ENCODE measurements at regions not wholly inside any gene's neighbourhood (a gene's known extent, or its start where the extent isn't known, plus 50 kb on each side); places are given as distances from the start of the nearest gene placed in this dataset.

DNA sequence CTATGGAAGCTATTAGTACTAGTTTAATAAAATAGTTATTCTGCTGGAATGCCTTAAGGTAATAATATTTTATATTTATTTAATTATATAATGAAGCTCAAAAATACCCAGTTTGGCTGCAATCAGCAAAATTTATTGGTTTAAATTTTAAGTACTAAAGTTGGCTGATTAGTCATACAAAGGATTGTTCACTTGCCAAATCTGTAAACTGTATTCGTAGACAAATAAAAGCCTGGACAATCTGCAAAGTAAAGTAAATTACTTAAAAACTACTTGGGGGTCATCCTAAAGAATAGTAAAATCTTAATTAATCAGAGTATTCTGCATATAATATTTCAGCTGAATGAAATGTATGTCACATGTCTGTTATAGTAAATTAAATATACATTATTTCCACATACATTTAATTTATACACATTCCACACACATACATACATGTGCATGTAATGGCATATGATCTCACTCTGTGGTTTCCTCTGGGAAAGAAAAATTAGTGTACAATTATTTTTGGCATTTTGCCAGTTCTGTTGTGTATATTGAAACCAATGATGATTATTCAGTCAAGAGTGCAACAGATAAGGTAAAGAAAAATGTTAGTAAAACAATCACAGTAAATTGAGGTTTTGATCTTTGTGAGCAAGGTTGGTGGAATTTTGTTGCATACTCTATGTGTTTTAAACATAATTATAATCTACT is 455.9 kb downstream of the CDH9 start:
- DNase-seq = no peak
- WGBS, 5 donors = 72 to 89% (median 83%) methylated on average over 1 of the region's 1 CpG
- H3K9me3 ChIP-seq = peaks cover 0 to 22% (median 7%) of the 10 kb centered on the region in 8 donors
- intact Hi-C loops (cut with DNase I; ENCODE audit: low total_unique reads) = no loop called here
- H3K4me3 ChIP-seq = no peak overlapping the region
- H3K27me3 ChIP-seq (replicated peaks in 1 of 7) = no peaks in the 10 kb centered on the region
- H3K27ac ChIP-seq = no peak overlapping the region
- H3K4me1 ChIP-seq = no peaks in the 10 kb centered on the region
- TF ChIP-seq, protein P1, sequence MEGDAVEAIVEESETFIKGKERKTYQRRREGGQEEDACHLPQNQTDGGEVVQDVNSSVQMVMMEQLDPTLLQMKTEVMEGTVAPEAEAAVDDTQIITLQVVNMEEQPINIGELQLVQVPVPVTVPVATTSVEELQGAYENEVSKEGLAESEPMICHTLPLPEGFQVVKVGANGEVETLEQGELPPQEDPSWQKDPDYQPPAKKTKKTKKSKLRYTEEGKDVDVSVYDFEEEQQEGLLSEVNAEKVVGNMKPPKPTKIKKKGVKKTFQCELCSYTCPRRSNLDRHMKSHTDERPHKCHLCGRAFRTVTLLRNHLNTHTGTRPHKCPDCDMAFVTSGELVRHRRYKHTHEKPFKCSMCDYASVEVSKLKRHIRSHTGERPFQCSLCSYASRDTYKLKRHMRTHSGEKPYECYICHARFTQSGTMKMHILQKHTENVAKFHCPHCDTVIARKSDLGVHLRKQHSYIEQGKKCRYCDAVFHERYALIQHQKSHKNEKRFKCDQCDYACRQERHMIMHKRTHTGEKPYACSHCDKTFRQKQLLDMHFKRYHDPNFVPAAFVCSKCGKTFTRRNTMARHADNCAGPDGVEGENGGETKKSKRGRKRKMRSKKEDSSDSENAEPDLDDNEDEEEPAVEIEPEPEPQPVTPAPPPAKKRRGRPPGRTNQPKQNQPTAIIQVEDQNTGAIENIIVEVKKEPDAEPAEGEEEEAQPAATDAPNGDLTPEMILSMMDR (IDR thresholded peaks at IDR 0.05 in 8 of 11, conservative IDR thresholded peaks at IDR 0.05 in 3 of 11) = no peak
- TF ChIP-seq POLR2A (IDR thresholded peaks at IDR 0.05) (no peak), POLR2AphosphoS5 (IDR thresholded peaks at IDR 0.05) (no peak)
- H3K36me3 ChIP-seq = no peaks in the 10 kb centered on the region

DNA sequence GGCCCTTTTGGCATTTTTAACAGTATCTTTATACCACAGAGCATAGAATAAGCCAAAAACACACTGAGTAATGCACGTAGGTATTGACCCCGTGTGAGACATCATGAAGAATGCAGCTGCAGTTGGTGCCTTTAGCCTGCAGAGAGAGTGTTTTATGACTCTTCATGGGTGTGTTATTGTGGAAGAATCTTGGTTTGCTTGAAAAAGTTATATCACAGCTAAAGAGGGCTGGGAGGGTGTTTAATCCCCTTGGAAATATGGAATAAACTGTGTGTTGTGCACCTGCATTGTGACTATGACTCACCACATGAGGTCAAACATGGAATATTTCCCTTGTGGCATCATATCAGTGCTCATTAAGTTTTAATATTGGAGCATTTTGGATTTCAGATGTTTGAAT is 458.7 kb downstream of the CDH9 start:
- H3K4me3 ChIP-seq = no peak overlapping the region
- intact Hi-C loops (cut with DNase I; ENCODE audit: low total_unique reads) = no loop called here
- H3K27me3 ChIP-seq (replicated peaks in 1 of 7) = no peaks in the 10 kb centered on the region
- DNase-seq = no peak
- no peaks in the 10 kb centered on the region for H3K36me3 ChIP-seq
- peaks cover 0 to 17% (median 2%) of the 10 kb centered on the region in 8 donors for H3K9me3 ChIP-seq
- 77 to 93% (median 83%) methylated on average over 2 of the region's 2 CpGs for WGBS, 5 donors
- no peaks in the 10 kb centered on the region for H3K4me1 ChIP-seq
- no peak overlapping the region for H3K27ac ChIP-seq
- TF ChIP-seq, protein P1 (IDR thresholded peaks at IDR 0.05 in 8 of 11, conservative IDR thresholded peaks at IDR 0.05 in 3 of 11) = no peak
- no peak for TF ChIP-seq POLR2A (IDR thresholded peaks at IDR 0.05)
- TF ChIP-seq POLR2AphosphoS5 (IDR thresholded peaks at IDR 0.05) = no peak

DNA sequence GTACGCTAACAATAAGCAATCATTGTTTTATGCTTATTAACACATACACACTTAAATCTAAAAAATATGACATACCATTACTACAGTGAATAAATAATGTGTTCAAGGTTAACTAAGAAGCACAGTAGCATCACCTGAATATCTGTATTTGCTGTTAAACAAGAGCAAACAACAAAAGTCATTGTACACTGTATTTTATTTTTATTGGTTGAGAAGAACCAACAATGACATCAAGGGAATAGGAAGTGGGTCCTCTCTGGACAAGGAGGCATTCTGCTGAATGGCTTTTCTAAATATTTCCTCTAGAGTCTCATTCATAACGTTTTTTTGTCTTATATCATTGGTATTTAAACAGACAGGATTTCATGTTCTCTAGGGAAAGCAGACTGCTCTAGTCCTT is 460.4 kb downstream of the CDH9 start:
- no peak for DNase-seq
- WGBS, 5 donors = 44 to 51% (median 48%) methylated on average over 2 of the region's 2 CpGs
- intact Hi-C loops (cut with DNase I; ENCODE audit: low total_unique reads) = no loop called here
- no peaks in the 10 kb centered on the region for H3K27me3 ChIP-seq (replicated peaks in 1 of 7)
- TF ChIP-seq, protein P1 (IDR thresholded peaks at IDR 0.05 in 8 of 11, conservative IDR thresholded peaks at IDR 0.05 in 3 of 11) = no peak
- TF ChIP-seq POLR2AphosphoS5 (IDR thresholded peaks at IDR 0.05) (no peak), POLR2A (IDR thresholded peaks at IDR 0.05) (no peak)
- no peak overlapping the region for H3K4me3 ChIP-seq
- H3K27ac ChIP-seq = no peak overlapping the region
- no peaks in the 10 kb centered on the region for H3K4me1 ChIP-seq
- H3K36me3 ChIP-seq = no peaks in the 10 kb centered on the region
- H3K9me3 ChIP-seq = peaks cover 0 to 19% (median 0%) of the 10 kb centered on the region in 8 donors

DNA sequence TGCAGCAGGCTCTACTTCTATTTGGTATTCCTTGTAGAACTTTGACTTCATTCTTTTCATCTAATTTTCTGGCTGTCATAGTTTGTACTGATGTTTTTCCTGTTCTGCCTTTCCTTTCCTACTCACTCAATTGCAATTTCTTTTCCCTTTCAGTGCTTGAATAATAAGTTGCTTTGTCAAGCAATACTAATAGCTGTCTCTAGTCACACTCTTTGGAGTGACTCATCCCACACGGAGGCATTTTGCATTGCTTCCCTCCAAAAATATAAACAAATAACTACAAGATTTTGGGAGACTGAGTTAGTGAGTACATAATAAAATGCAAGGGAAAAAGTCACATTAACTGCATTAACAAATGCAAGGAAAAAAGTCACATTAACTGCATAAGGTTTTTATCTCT is 465.9 kb downstream of the CDH9 start:
- H3K4me3 ChIP-seq = no peak overlapping the region
- no peak overlapping the region for H3K27ac ChIP-seq
- H3K4me1 ChIP-seq = no peaks in the 10 kb centered on the region
- no peak for TF ChIP-seq POLR2AphosphoS5 (IDR thresholded peaks at IDR 0.05)
- TF ChIP-seq POLR2A (IDR thresholded peaks at IDR 0.05) = no peak
- TF ChIP-seq, protein P1 (IDR thresholded peaks at IDR 0.05 in 8 of 11, conservative IDR thresholded peaks at IDR 0.05 in 3 of 11) = no peak
- WGBS, 5 donors = 25 to 56% (median 43%) methylated on average over 1 of the region's 1 CpG
- H3K9me3 ChIP-seq = peaks cover 0 to 28% (median 19%) of the 10 kb centered on the region in 8 donors
- no peaks in the 10 kb centered on the region for H3K36me3 ChIP-seq
- intact Hi-C loops (cut with DNase I; ENCODE audit: low total_unique reads) = no loop called here
- DNase-seq = no peak
- H3K27me3 ChIP-seq (replicated peaks in 1 of 7) = no peaks in the 10 kb centered on the region

Data from spleen (tissue), 11 donors.